B cell (primary cell): ENCODE measurements at regions not wholly inside any gene's neighbourhood (a gene's known extent, or its start where the extent isn't known, plus 50 kb on each side); places are given as distances from the start of the nearest gene placed in this dataset.

ENCODE experiments used
- CTCF ChIP-seq: fragments of 200-600 bp; IDR thresholded peaks from one replicate; pipeline ENCODE4 v1.8.0; 2022; ENCODE audit warnings: antibody characterized with exemption, mild to moderate bottlenecking
- EZH2 ChIP-seq: IDR thresholded peaks from 2 replicates; pipeline ENCODE4 v1.6.1; 2012; ENCODE audit warnings: borderline replicate concordance, low read depth, mild to moderate bottlenecking, moderate library complexity, low read length; ENCODE audit not compliant: insufficient read depth, poor library complexity, severe bottlenecking

GRCh38 chr3:64815789-64816188 lies 128.0 kb upstream of the ADAMTS9 start:
- TF ChIP-seq CTCF = no peak
- no peak for TF ChIP-seq EZH2
